22Rv1 (cell line): ENCODE measurements at regions not wholly inside any gene's neighbourhood (a gene's known extent, or its start where the extent isn't known, plus 50 kb on each side); places are given as distances from the start of the nearest gene placed in this dataset.
A peak's percentile ranks its signal among the peaks of the same experiment; 100 is the strongest.

Experiments
- H3K27ac ChIP-seq: fragments of 450-650 bp; 2 replicates; pipeline ENCODE4 v1.5.1; 2017
- CTCF ChIP-seq: fragments of 450-650 bp; IDR thresholded peaks from 2 replicates; pipeline ENCODE4 v1.5.1; 2017; ENCODE audit warnings: mild to moderate bottlenecking
- ZFX ChIP-seq: fragments of 450-650 bp; IDR thresholded peaks from 2 replicates; pipeline ENCODE4 v1.6.1; 2017; ENCODE audit warnings: antibody characterized with exemption, borderline replicate concordance

- no peak overlapping the region for H3K27ac ChIP-seq
- TF ChIP-seq CTCF (no peak), ZFX (no peak)
These were observed 334.5 kb downstream of the GASK1B start for GRCh38 chr4:157838366-157838765.

GRCh38 chr4:157837071-157837703, 335.6 kb downstream of the GASK1B start:
- H3K27ac ChIP-seq, result no peak overlapping the region
- no peak for TF ChIP-seq ZFX
- TF ChIP-seq CTCF, result no peak

GRCh38 chr4:157832596-157832995, 340.2 kb downstream of the GASK1B start:
- TF ChIP-seq CTCF (no peak), ZFX (no peak)
- 0 out of 2 replicates have a peak overlapping the region, but pooled peaks have one; percentile 17 for H3K27ac ChIP-seq

- no peak overlapping the region for H3K27ac ChIP-seq
- no peak for TF ChIP-seq ZFX
- no peak for TF ChIP-seq CTCF
These were observed 348.8 kb downstream of the GASK1B start for GRCh38 chr4:157824021-157824420.

GRCh38 chr4:157821814-157822213, 351.0 kb downstream of the GASK1B start:
- TF ChIP-seq CTCF (no peak), ZFX (no peak)
- no peak overlapping the region for H3K27ac ChIP-seq

GRCh38 chr4:157819693-157820464, 352.9 kb downstream of the GASK1B start:
- no peak overlapping the region for H3K27ac ChIP-seq
- TF ChIP-seq CTCF (no peak), ZFX (no peak)

GRCh38 chr4:157818946-157819692, 353.7 kb downstream of the GASK1B start:
- H3K27ac ChIP-seq, result no peak overlapping the region
- TF ChIP-seq ZFX (no peak), CTCF (no peak)
